Mammary epithelial cell (primary cell): ENCODE measurements at regions not wholly inside any gene's neighbourhood (a gene's known extent, or its start where the extent isn't known, plus 50 kb on each side); places are given as distances from the start of the nearest gene placed in this dataset.
"Not testable (repeated sequence)": the region's sequence is repeated elsewhere in the genome, so short reads cannot be mapped to it uniquely, and the experiment has no call there.

ENCODE experiments used
- EZH2 ChIP-seq: IDR thresholded peaks from 2 replicates; pipeline ENCODE4 v1.6.1; 2012; ENCODE audit warnings: low read length, inconsistent platforms, borderline replicate concordance
- TF ChIP-seq, protein P1 (sequence below), 2 donors: IDR thresholded peaks in 1 of 2; conservative IDR thresholded peaks in 1 of 2; 2 replicates each; pipeline ENCODE4 v1.5.1; 2011 to 2012; ENCODE audit warnings: inconsistent platforms in 2 of 2, low read length in 2 of 2, mild to moderate bottlenecking in 2 of 2, control low read depth in 1 of 2, low read depth in 1 of 2; ENCODE audit not compliant: insufficient read depth in 1 of 2; ENCODE audit errors: extremely low read depth in 1 of 2

DNA sequence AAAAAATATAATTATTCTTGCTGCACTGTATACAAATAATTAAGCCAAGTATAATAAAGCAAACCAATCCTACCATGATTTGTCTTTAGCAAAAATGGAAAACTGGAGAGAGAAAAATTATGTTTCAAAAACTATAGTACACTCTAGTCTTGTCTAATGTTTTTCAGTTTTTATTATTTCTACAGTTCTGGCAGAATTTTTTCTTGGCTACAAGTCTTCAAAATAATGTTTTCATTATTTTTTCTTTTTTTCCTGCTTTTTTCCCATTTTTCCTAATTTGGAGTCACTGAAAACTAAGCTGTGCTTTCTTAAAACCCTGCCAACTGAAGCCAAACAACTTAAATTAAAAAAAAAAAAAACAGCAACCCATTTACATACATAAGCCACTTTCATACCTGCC lies 132.0 kb downstream of the RAMP3 start:
- not testable (repeated sequence) for TF ChIP-seq EZH2
- TF ChIP-seq, protein P1, sequence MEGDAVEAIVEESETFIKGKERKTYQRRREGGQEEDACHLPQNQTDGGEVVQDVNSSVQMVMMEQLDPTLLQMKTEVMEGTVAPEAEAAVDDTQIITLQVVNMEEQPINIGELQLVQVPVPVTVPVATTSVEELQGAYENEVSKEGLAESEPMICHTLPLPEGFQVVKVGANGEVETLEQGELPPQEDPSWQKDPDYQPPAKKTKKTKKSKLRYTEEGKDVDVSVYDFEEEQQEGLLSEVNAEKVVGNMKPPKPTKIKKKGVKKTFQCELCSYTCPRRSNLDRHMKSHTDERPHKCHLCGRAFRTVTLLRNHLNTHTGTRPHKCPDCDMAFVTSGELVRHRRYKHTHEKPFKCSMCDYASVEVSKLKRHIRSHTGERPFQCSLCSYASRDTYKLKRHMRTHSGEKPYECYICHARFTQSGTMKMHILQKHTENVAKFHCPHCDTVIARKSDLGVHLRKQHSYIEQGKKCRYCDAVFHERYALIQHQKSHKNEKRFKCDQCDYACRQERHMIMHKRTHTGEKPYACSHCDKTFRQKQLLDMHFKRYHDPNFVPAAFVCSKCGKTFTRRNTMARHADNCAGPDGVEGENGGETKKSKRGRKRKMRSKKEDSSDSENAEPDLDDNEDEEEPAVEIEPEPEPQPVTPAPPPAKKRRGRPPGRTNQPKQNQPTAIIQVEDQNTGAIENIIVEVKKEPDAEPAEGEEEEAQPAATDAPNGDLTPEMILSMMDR (conservative IDR thresholded peaks at IDR 0.05 in 1 of 2, IDR thresholded peaks at IDR 0.05 in 1 of 2; ENCODE audit: extremely low read depth in 1 of 2, insufficient read depth in 1 of 2, low read depth in 1 of 2, low read length in 2 of 2) = not testable (repeated sequence)
